ENCODE measurements at regions not wholly inside any gene's neighbourhood (a gene's known extent, or its start where the extent isn't known, plus 50 kb on each side); places are given as distances from the start of the nearest gene placed in this dataset.

DNA sequence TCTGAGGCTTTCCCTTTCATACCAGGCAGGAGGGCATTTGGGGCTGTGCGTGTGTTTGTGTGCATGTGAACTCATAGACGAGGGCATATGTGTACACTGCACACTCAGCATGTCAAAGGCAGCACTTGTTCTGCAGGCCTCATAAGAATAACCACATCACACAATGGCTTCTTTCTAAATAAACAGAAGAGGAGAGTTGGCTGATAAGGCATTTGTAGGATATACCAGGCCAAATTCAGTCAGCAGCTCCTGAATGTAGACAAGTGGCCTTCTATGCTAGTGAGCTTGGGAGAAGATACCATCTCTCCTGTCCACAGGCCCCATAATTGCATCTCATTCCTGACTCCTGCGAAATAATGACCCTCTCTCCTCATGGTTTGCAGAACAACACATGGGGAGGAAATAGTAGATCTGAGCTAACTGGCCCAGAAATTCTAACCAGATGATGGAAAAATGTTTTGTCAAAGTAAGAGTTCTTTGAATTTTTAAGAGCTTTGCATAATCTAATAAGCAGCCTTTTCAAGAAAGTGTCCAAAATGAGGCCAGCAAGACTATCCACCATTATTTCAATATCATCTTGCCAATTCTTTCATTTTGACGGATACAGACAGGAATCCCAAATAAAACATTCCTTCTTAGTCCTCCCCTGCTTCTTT lies 60.5 kb upstream of the GAS1 start:
- TF ChIP-seq, protein P1, sequence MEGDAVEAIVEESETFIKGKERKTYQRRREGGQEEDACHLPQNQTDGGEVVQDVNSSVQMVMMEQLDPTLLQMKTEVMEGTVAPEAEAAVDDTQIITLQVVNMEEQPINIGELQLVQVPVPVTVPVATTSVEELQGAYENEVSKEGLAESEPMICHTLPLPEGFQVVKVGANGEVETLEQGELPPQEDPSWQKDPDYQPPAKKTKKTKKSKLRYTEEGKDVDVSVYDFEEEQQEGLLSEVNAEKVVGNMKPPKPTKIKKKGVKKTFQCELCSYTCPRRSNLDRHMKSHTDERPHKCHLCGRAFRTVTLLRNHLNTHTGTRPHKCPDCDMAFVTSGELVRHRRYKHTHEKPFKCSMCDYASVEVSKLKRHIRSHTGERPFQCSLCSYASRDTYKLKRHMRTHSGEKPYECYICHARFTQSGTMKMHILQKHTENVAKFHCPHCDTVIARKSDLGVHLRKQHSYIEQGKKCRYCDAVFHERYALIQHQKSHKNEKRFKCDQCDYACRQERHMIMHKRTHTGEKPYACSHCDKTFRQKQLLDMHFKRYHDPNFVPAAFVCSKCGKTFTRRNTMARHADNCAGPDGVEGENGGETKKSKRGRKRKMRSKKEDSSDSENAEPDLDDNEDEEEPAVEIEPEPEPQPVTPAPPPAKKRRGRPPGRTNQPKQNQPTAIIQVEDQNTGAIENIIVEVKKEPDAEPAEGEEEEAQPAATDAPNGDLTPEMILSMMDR (IDR thresholded peaks at IDR 0.05), result no peak
- no peak for TF ChIP-seq POLR2A (IDR thresholded peaks at IDR 0.05; ENCODE audit: low read depth)

Measured in esophagus muscularis mucosa (tissue), 3 donors.